CD4-positive, alpha-beta T cell treated with Interleukin-17A for 1 hour (primary cell): ENCODE measurements at regions not wholly inside any gene's neighbourhood (a gene's known extent, or its start where the extent isn't known, plus 50 kb on each side); places are given as distances from the start of the nearest gene placed in this dataset.
"Not testable (repeated sequence)": the region's sequence is repeated elsewhere in the genome, so short reads cannot be mapped to it uniquely, and the experiment has no call there.

Experiments
- DNase-seq: peaks from one replicate; pipeline ENCODE4 v3.0.0-alpha.2; 2020

- no peak for DNase-seq
These were observed 60.4 kb upstream of the PDHA2 start for GRCh38 chr4:95779447-95779846.

- DNase-seq = no peak
These were observed 61.2 kb upstream of the PDHA2 start for GRCh38 chr4:95778666-95779065.

GRCh38 chr4:95770605-95771004, 69.3 kb upstream of the PDHA2 start:
- DNase-seq = not testable (repeated sequence)

GRCh38 chr4:95764961-95765360, 74.9 kb upstream of the PDHA2 start:
- no peak for DNase-seq

GRCh38 chr4:95761871-95762270, 78.0 kb upstream of the PDHA2 start:
- DNase-seq = no peak

GRCh38 chr4:95761426-95761825, 78.5 kb upstream of the PDHA2 start:
- DNase-seq = no peak

GRCh38 chr4:95760646-95761045, 79.2 kb upstream of the PDHA2 start:
- not testable (repeated sequence) for DNase-seq

- no peak for DNase-seq
These were observed 81.9 kb upstream of the PDHA2 start for GRCh38 chr4:95758001-95758400.

- DNase-seq = no peak
These were observed 85.2 kb upstream of the PDHA2 start for GRCh38 chr4:95754667-95755066.

- DNase-seq = no peak
These were observed 90.7 kb upstream of the PDHA2 start for GRCh38 chr4:95749204-95749603.

- DNase-seq = no peak
These were observed 97.0 kb upstream of the PDHA2 start for GRCh38 chr4:95742872-95743271.

- no peak for DNase-seq
These were observed 97.7 kb upstream of the PDHA2 start for GRCh38 chr4:95742179-95742578.

GRCh38 chr4:95732061-95732460, 107.8 kb upstream of the PDHA2 start:
- DNase-seq = no peak

GRCh38 chr4:95729596-95729995, 110.3 kb upstream of the PDHA2 start:
- no peak for DNase-seq

- no peak for DNase-seq
These were observed 111.7 kb upstream of the PDHA2 start for GRCh38 chr4:95728145-95728544.

GRCh38 chr4:95715830-95716229, 124.1 kb upstream of the PDHA2 start:
- DNase-seq = no peak

- no peak for DNase-seq
These were observed 125.3 kb upstream of the PDHA2 start for GRCh38 chr4:95714571-95714970.

- no peak for DNase-seq
These were observed 134.6 kb upstream of the PDHA2 start for GRCh38 chr4:95705323-95705722.

- DNase-seq = no peak
These were observed 138.3 kb upstream of the PDHA2 start for GRCh38 chr4:95701500-95702170.

GRCh38 chr4:95694411-95694810, 145.5 kb upstream of the PDHA2 start:
- DNase-seq = no peak

- DNase-seq = no peak
These were observed 144.8 kb upstream of the UNC5C start for GRCh38 chr4:95693594-95693993.

GRCh38 chr4:95676190-95676589, 127.4 kb upstream of the UNC5C start:
- DNase-seq = no peak

- no peak for DNase-seq
These were observed 126.8 kb upstream of the UNC5C start for GRCh38 chr4:95675623-95676022.

GRCh38 chr4:95674521-95674981, 125.8 kb upstream of the UNC5C start:
- DNase-seq = no peak

- no peak for DNase-seq
These were observed 124.0 kb upstream of the UNC5C start for GRCh38 chr4:95672811-95673210.
